GM12873 (cell line): ENCODE measurements at regions not wholly inside any gene's neighbourhood (a gene's known extent, or its start where the extent isn't known, plus 50 kb on each side); places are given as distances from the start of the nearest gene placed in this dataset.

Experiments used
- TF ChIP-seq, protein P1 (sequence below): IDR thresholded peaks from 2 replicates; pipeline ENCODE4 v1.5.1; 2012; ENCODE audit warnings: low read depth, mild to moderate bottlenecking, moderate library complexity, low read length, control low read depth; ENCODE audit not compliant: insufficient read depth; ENCODE audit errors: missing control alignments

- TF ChIP-seq, protein P1, sequence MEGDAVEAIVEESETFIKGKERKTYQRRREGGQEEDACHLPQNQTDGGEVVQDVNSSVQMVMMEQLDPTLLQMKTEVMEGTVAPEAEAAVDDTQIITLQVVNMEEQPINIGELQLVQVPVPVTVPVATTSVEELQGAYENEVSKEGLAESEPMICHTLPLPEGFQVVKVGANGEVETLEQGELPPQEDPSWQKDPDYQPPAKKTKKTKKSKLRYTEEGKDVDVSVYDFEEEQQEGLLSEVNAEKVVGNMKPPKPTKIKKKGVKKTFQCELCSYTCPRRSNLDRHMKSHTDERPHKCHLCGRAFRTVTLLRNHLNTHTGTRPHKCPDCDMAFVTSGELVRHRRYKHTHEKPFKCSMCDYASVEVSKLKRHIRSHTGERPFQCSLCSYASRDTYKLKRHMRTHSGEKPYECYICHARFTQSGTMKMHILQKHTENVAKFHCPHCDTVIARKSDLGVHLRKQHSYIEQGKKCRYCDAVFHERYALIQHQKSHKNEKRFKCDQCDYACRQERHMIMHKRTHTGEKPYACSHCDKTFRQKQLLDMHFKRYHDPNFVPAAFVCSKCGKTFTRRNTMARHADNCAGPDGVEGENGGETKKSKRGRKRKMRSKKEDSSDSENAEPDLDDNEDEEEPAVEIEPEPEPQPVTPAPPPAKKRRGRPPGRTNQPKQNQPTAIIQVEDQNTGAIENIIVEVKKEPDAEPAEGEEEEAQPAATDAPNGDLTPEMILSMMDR = no peak
Measured at GRCh38 chr4:81946996-81947395, 426.8 kb downstream of the HNRNPD start.

DNA sequence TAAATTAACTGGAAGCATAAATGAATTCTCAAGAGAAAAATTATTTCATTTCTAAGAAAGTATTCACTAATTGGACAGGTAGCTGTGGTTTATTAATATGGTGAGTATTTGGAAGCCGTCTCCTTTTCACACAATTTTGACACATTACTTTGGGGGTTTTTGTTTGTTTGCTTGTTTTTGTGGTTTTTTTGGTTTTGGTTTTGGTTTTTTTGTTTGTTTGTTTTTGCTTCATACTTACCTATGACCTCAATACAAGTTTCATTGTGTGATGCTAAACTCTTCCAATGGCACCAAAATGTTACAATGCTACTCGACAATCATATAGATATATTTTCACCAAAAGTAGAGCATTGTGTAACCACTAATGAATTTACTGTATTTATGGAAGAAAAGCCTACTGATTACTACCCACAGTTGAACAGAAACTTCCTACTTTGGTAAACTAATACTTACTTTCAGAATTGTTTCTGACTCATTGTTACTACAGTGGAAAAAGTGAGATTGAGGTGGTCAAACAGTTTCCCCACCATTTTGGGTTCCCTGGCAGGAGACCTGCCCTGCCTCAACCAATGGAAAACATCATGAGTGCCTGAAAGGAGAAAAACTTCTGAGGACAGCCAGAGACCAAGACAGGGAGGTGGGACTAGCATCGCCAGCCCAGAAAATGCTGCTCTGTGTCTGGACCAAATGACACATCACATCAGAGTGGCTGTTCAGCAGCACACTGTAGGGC, 443.1 kb downstream of the HNRNPD start:
- TF ChIP-seq, protein P1 = no peak

GRCh38 chr4:81923140-81923539, 450.7 kb downstream of the HNRNPD start:
- TF ChIP-seq, protein P1 = no peak

- TF ChIP-seq, protein P1 = no peak
Measured at GRCh38 chr4:81922313-81922712, 450.6 kb upstream of the RASGEF1B start.

- TF ChIP-seq, protein P1 = no peak
Measured at GRCh38 chr4:81921751-81922159, 450.0 kb upstream of the RASGEF1B start.

DNA sequence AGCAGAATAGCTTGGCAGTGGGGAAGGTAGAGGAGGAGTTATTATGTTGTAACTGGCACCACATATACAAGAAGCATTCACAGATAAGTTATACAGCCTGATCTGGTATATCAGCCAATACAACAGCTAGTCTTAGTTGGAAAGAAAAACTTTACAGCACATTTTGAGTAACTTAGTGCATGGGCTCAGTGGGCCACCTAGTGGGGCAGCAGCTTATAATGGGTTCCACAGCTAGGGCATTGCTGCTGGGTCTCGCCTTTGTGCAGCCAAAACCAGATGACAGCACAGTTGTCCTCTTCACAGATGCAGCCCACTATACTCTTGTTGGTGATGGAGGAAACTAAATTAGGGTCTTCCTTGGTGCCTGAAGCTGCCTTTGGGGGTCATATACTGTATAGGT, 448.1 kb upstream of the RASGEF1B start:
- TF ChIP-seq, protein P1 = peak; percentile 29

GRCh38 chr4:81919223-81919622, 447.5 kb upstream of the RASGEF1B start:
- TF ChIP-seq, protein P1 = peak; percentile 58

DNA sequence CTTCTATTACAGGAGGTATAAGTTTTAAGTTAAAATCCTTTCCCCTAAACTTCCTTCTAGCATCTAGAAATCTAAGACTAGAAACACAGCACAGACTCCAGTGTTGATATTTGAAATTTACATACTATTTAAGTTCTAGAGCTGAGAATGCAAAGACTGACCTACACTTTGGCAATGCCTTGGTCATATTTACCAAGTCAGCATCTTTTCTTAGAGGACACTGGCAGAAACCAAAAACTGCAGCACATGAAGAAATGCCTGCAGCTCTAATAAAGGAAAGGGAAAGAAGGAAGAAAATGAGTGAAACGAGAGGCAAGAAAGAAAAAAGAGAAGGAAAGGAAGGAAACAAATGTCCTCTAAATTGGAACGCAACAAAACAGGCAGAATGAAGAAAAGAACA, 443.7 kb upstream of the RASGEF1B start:
- TF ChIP-seq, protein P1 = no peak
